GM10248 (cell line): ENCODE measurements at regions not wholly inside any gene's neighbourhood (a gene's known extent, or its start where the extent isn't known, plus 50 kb on each side); places are given as distances from the start of the nearest gene placed in this dataset.

Experiments
- CTCF ChIA-PET: fragments of 300-600 bp; sonication (Branson Sonifier 250); formaldehyde crosslinking; extraction: SDS; loops from one replicate; lab custom pipeline; 2021; ENCODE audit warnings: antibody characterized with exemption; lab: Yijun Ruan, JAX
- POLR2A ChIA-PET: fragments of 350-650 bp; sonication (Branson Sonifier 250); formaldehyde crosslinking; extraction: SDS; loops from one replicate; lab custom pipeline; 2020; ENCODE audit warnings: antibody characterized with exemption; lab: Yijun Ruan, JAX
- DNase-seq: peaks from one replicate; pipeline ENCODE4 v3.0.0; 2012; ENCODE audit errors: extremely low spot score
- TF ChIP-seq, protein P1 (sequence below): IDR thresholded peaks from 2 replicates; pipeline ENCODE4 v1.5.1; 2012; ENCODE audit warnings: mild to moderate bottlenecking, low read depth; ENCODE audit errors: extremely low read depth, missing control alignments, control extremely low read depth

- DNase-seq = no peak
- TF ChIP-seq, protein P1, sequence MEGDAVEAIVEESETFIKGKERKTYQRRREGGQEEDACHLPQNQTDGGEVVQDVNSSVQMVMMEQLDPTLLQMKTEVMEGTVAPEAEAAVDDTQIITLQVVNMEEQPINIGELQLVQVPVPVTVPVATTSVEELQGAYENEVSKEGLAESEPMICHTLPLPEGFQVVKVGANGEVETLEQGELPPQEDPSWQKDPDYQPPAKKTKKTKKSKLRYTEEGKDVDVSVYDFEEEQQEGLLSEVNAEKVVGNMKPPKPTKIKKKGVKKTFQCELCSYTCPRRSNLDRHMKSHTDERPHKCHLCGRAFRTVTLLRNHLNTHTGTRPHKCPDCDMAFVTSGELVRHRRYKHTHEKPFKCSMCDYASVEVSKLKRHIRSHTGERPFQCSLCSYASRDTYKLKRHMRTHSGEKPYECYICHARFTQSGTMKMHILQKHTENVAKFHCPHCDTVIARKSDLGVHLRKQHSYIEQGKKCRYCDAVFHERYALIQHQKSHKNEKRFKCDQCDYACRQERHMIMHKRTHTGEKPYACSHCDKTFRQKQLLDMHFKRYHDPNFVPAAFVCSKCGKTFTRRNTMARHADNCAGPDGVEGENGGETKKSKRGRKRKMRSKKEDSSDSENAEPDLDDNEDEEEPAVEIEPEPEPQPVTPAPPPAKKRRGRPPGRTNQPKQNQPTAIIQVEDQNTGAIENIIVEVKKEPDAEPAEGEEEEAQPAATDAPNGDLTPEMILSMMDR = no peak
- CTCF ChIA-PET = no interaction called here
- POLR2A ChIA-PET = no interaction called here
These were observed 135.8 kb downstream of the EN1 start for GRCh38 chr2:118711603-118712002.

GRCh38 chr2:118710481-118710880 lies 137.0 kb downstream of the EN1 start:
- CTCF ChIA-PET = no interaction called here
- DNase-seq = no peak
- POLR2A ChIA-PET = no interaction called here
- TF ChIP-seq, protein P1 = no peak

DNA sequence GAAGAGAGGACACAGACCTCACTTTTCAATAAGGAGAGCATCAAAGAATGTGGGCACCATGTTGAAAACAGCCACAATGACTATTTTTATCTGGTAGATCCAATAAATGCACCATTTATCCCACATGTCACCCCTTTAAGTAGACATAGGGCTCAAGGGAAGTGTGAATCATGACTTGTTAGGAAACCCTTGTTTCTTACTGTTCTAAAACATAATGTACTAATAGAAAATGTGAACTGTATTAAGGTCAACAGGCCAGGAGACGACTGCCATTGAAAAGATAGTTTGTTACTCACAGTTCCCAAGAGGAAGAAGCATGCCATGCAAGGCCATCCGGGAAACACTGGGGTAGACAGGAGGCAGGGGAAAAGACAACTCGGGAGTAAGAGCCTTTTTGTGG lies 137.7 kb downstream of the EN1 start:
- POLR2A ChIA-PET = no interaction called here
- no peak for DNase-seq
- CTCF ChIA-PET = no interaction called here
- TF ChIP-seq, protein P1 = no peak

DNA sequence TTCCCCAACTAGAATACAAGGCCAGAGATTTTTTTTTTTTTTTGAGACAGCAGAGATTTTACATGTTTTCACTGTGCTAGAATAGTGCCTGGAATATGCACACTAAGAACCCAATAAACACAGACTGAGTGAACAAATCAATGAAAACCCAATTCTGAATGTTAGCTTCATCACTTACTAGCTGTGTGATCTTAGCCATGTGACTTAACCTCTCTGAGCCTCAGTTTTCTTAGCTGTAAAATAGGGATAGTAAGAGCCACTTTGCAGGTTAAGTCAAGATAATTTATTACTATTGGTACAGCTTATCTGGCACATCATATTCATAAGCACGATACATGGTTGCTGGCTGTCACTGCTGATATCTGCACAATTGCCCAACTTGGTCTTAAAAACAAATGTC lies 140.6 kb downstream of the EN1 start:
- DNase-seq = no peak
- ChIA-PET CTCF (no interaction called here), POLR2A (interaction anchor here (0.7 kb wide), 1 partner anchor 1938 kb away, joined by 3 read pairs; no protein-coding TSS in a partner anchor)
- TF ChIP-seq, protein P1 = no peak

GRCh38 chr2:118706371-118706770 lies 141.1 kb downstream of the EN1 start:
- ChIA-PET POLR2A (no interaction called here), CTCF (no interaction called here)
- DNase-seq = no peak

GRCh38 chr2:118705032-118705431 lies 142.4 kb downstream of the EN1 start:
- POLR2A ChIA-PET = no interaction called here
- no peak for DNase-seq
- CTCF ChIA-PET = no interaction called here
- TF ChIP-seq, protein P1 = no peak

More at GRCh38 chr2:118706371-118706770, 141.1 kb downstream of the EN1 start:
- TF ChIP-seq, protein P1 = no peak
